ENCODE measurements at regions not wholly inside any gene's neighbourhood (a gene's known extent, or its start where the extent isn't known, plus 50 kb on each side); places are given as distances from the start of the nearest gene placed in this dataset.
"Not testable (repeated sequence)": the region's sequence is repeated elsewhere in the genome, so short reads cannot be mapped to it uniquely, and the experiment has no call there.

GRCh38 chr9:67288117-67288735, 295.9 kb upstream of the SPATA31A3 start:
- H3K27ac ChIP-seq (ENCODE audit: low read length); H3K4me1 ChIP-seq (ENCODE audit: control insufficient read depth, insufficient read depth, low read length); H3K27me3 ChIP-seq (ENCODE audit: control insufficient read depth in 1 of 2, insufficient read depth in 2 of 2, low read length in 2 of 2); H3K9ac ChIP-seq (ENCODE audit: low read length in 2 of 2); H3K36me3 ChIP-seq (ENCODE audit: control insufficient read depth in 2 of 2, insufficient read depth in 2 of 2, low read length in 2 of 2); H3K4me3 ChIP-seq (ENCODE audit: low read length in 2 of 2); H3K9me3 ChIP-seq (ENCODE audit: control insufficient read depth in 2 of 2, low read length in 2 of 2): not testable (repeated sequence)

DNA sequence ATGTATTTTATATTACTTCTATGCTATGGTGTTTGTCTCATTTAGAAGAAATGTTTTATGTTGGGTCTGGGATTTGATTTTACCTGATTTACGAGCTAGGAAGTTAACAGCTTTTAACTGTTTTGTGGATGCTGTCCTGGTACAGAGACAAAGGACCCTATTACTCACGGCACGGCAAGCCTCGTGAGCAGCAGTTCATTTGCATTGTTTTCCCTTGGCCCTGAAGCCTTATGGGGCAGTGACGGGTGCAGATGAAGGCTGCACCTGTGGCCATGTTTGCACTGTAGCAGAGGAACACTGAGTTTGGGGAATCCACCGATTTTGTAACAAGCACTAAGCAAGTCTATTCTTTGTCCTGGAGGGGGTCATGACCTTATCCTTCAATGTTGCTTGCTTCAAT, 291.9 kb upstream of the SPATA31A3 start:
- H3K4me1 ChIP-seq (ENCODE audit: control insufficient read depth, insufficient read depth, low read length); H3K9me3 ChIP-seq (ENCODE audit: control insufficient read depth in 2 of 2, low read length in 2 of 2); H3K27ac ChIP-seq (ENCODE audit: low read length); H3K4me3 ChIP-seq (ENCODE audit: low read length in 2 of 2); H3K9ac ChIP-seq (ENCODE audit: low read length in 2 of 2); H3K36me3 ChIP-seq (ENCODE audit: control insufficient read depth in 2 of 2, insufficient read depth in 2 of 2, low read length in 2 of 2); H3K27me3 ChIP-seq (ENCODE audit: control insufficient read depth in 1 of 2, insufficient read depth in 2 of 2, low read length in 2 of 2): not testable (repeated sequence)

- H3K27me3 ChIP-seq (ENCODE audit: control insufficient read depth in 1 of 2, insufficient read depth in 2 of 2, low read length in 2 of 2); H3K9ac ChIP-seq (ENCODE audit: low read length in 2 of 2); H3K4me3 ChIP-seq (ENCODE audit: low read length in 2 of 2); H3K4me1 ChIP-seq (ENCODE audit: control insufficient read depth, insufficient read depth, low read length); H3K9me3 ChIP-seq (ENCODE audit: control insufficient read depth in 2 of 2, low read length in 2 of 2); H3K36me3 ChIP-seq (ENCODE audit: control insufficient read depth in 2 of 2, insufficient read depth in 2 of 2, low read length in 2 of 2); H3K27ac ChIP-seq (ENCODE audit: low read length): not testable (repeated sequence)
These were observed 289.2 kb upstream of the SPATA31A3 start for GRCh38 chr9:67281574-67281973.

GRCh38 chr9:67269692-67270091, 277.3 kb upstream of the SPATA31A3 start:
- not testable (repeated sequence) for H3K27me3 ChIP-seq (ENCODE audit: control insufficient read depth in 1 of 2, insufficient read depth in 2 of 2, low read length in 2 of 2); H3K27ac ChIP-seq (ENCODE audit: low read length); H3K36me3 ChIP-seq (ENCODE audit: control insufficient read depth in 2 of 2, insufficient read depth in 2 of 2, low read length in 2 of 2); H3K4me3 ChIP-seq (ENCODE audit: low read length in 2 of 2); H3K9ac ChIP-seq (ENCODE audit: low read length in 2 of 2); H3K9me3 ChIP-seq (ENCODE audit: control insufficient read depth in 2 of 2, low read length in 2 of 2); H3K4me1 ChIP-seq (ENCODE audit: control insufficient read depth, insufficient read depth, low read length)

- H3K4me3 ChIP-seq (ENCODE audit: low read length in 2 of 2); H3K27ac ChIP-seq (ENCODE audit: low read length); H3K36me3 ChIP-seq (ENCODE audit: control insufficient read depth in 2 of 2, insufficient read depth in 2 of 2, low read length in 2 of 2); H3K9me3 ChIP-seq (ENCODE audit: control insufficient read depth in 2 of 2, low read length in 2 of 2); H3K4me1 ChIP-seq (ENCODE audit: control insufficient read depth, insufficient read depth, low read length); H3K27me3 ChIP-seq (ENCODE audit: control insufficient read depth in 1 of 2, insufficient read depth in 2 of 2, low read length in 2 of 2); H3K9ac ChIP-seq (ENCODE audit: low read length in 2 of 2): not testable (repeated sequence)
These were observed 265.5 kb upstream of the SPATA31A3 start for GRCh38 chr9:67257894-67258293.

DNA sequence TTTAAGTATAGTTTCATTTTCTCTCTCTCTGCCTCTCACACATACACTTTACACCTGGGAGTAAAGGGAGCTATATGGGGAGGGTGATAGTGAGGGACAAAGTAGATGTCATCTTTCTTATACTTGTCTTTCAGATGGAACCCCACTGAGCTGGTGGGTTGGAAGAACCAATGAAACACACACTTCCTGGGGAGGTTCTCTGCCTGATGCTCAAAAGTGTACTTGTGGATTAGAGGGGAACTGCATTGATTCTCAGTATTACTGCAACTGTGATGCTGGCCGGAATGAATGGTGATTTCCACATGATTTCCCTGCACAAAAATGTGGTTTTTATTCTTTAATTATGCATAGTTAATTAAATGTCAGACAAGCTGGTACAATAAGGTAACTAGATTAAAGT, 256.6 kb upstream of the SPATA31A3 start:
- not testable (repeated sequence) for H3K9me3 ChIP-seq (ENCODE audit: control insufficient read depth in 2 of 2, low read length in 2 of 2); H3K27ac ChIP-seq (ENCODE audit: low read length); H3K36me3 ChIP-seq (ENCODE audit: control insufficient read depth in 2 of 2, insufficient read depth in 2 of 2, low read length in 2 of 2); H3K27me3 ChIP-seq (ENCODE audit: control insufficient read depth in 1 of 2, insufficient read depth in 2 of 2, low read length in 2 of 2); H3K4me1 ChIP-seq (ENCODE audit: control insufficient read depth, insufficient read depth, low read length); H3K9ac ChIP-seq (ENCODE audit: low read length in 2 of 2); H3K4me3 ChIP-seq (ENCODE audit: low read length in 2 of 2)

- not testable (repeated sequence) for H3K27me3 ChIP-seq (ENCODE audit: control insufficient read depth in 1 of 2, insufficient read depth in 2 of 2, low read length in 2 of 2); H3K9me3 ChIP-seq (ENCODE audit: control insufficient read depth in 2 of 2, low read length in 2 of 2); H3K27ac ChIP-seq (ENCODE audit: low read length); H3K4me3 ChIP-seq (ENCODE audit: low read length in 2 of 2); H3K4me1 ChIP-seq (ENCODE audit: control insufficient read depth, insufficient read depth, low read length); H3K9ac ChIP-seq (ENCODE audit: low read length in 2 of 2); H3K36me3 ChIP-seq (ENCODE audit: control insufficient read depth in 2 of 2, insufficient read depth in 2 of 2, low read length in 2 of 2)
These were observed 219.7 kb upstream of the SPATA31A3 start for GRCh38 chr9:67212073-67212472.

DNA sequence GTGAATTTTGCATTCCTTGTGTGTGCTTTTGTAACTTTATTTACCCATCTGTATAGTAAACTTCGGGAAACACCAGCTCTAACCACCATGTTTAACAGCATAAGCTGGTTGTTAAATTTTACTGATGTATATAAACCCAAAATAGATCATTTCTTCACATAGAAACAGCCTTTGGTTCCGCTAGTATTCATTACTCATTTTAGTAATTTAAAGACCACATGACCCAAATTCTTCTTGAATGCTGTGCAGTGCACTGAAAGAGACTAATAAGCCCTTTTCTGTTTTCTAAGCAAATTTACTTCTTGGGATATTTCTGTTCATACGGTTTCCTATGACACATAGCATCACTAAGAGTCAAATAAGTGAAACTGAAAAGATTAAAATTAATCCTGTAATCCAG, 218.5 kb upstream of the SPATA31A3 start:
- H3K9ac ChIP-seq (ENCODE audit: low read length in 2 of 2); H3K27me3 ChIP-seq (ENCODE audit: control insufficient read depth in 1 of 2, insufficient read depth in 2 of 2, low read length in 2 of 2); H3K4me1 ChIP-seq (ENCODE audit: control insufficient read depth, insufficient read depth, low read length); H3K9me3 ChIP-seq (ENCODE audit: control insufficient read depth in 2 of 2, low read length in 2 of 2); H3K4me3 ChIP-seq (ENCODE audit: low read length in 2 of 2); H3K36me3 ChIP-seq (ENCODE audit: control insufficient read depth in 2 of 2, insufficient read depth in 2 of 2, low read length in 2 of 2); H3K27ac ChIP-seq (ENCODE audit: low read length): not testable (repeated sequence)

DNA sequence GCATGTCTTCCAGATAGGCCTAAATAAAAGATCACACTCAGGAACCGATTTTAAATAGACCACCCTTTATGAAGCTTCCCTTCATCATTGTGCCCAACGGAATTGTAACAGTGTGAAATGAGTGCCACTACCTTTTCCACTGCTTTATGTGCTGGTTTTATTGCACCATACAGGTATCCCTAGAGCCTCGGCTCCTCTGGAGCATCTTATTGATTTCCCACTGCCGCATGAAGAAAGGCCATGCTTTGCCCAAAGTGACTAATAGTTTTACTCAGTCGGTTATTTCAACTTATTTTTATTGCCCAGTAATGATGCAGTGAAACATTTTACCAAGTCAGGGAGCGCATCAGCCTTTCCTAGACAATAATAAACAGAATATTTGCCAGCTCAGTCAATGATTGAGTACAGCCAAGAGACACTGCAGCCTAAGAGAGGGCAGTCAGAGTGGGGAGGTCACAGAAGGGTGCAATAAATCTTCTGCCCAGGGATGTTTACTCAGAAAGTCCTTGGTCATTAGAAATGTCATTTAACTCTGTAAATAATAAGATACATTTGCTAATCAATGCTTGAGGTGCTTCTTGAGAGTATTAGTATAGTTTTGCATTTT, 216.6 kb upstream of the SPATA31A3 start:
- H3K27ac ChIP-seq (ENCODE audit: low read length); H3K9ac ChIP-seq (ENCODE audit: low read length in 2 of 2); H3K27me3 ChIP-seq (ENCODE audit: control insufficient read depth in 1 of 2, insufficient read depth in 2 of 2, low read length in 2 of 2); H3K4me3 ChIP-seq (ENCODE audit: low read length in 2 of 2); H3K36me3 ChIP-seq (ENCODE audit: control insufficient read depth in 2 of 2, insufficient read depth in 2 of 2, low read length in 2 of 2); H3K4me1 ChIP-seq (ENCODE audit: control insufficient read depth, insufficient read depth, low read length); H3K9me3 ChIP-seq (ENCODE audit: control insufficient read depth in 2 of 2, low read length in 2 of 2): not testable (repeated sequence)

GRCh38 chr9:67196135-67196534, 203.8 kb upstream of the SPATA31A3 start:
- H3K4me1 ChIP-seq (ENCODE audit: control insufficient read depth, insufficient read depth, low read length); H3K9me3 ChIP-seq (ENCODE audit: control insufficient read depth in 2 of 2, low read length in 2 of 2); H3K36me3 ChIP-seq (ENCODE audit: control insufficient read depth in 2 of 2, insufficient read depth in 2 of 2, low read length in 2 of 2); H3K4me3 ChIP-seq (ENCODE audit: low read length in 2 of 2); H3K9ac ChIP-seq (ENCODE audit: low read length in 2 of 2); H3K27me3 ChIP-seq (ENCODE audit: control insufficient read depth in 1 of 2, insufficient read depth in 2 of 2, low read length in 2 of 2); H3K27ac ChIP-seq (ENCODE audit: low read length): not testable (repeated sequence)

GRCh38 chr9:67195357-67195756, 203.0 kb upstream of the SPATA31A3 start:
- not testable (repeated sequence) for H3K36me3 ChIP-seq (ENCODE audit: control insufficient read depth in 2 of 2, insufficient read depth in 2 of 2, low read length in 2 of 2); H3K27ac ChIP-seq (ENCODE audit: low read length); H3K4me1 ChIP-seq (ENCODE audit: control insufficient read depth, insufficient read depth, low read length); H3K9me3 ChIP-seq (ENCODE audit: control insufficient read depth in 2 of 2, low read length in 2 of 2); H3K9ac ChIP-seq (ENCODE audit: low read length in 2 of 2); H3K27me3 ChIP-seq (ENCODE audit: control insufficient read depth in 1 of 2, insufficient read depth in 2 of 2, low read length in 2 of 2); H3K4me3 ChIP-seq (ENCODE audit: low read length in 2 of 2)

All from stomach smooth muscle (tissue), 2 donors.